GM18505 (cell line): ENCODE measurements at regions not wholly inside any gene's neighbourhood (a gene's known extent, or its start where the extent isn't known, plus 50 kb on each side); places are given as distances from the start of the nearest gene placed in this dataset.

Experiments
- ATAC-seq: cut with Tn5 transposase; IDR thresholded peaks from one replicate; pipeline ENCODE4 v1.9.1; 2021; ENCODE audit not compliant: unreplicated experiment
- POLR2A ChIP-seq: IDR thresholded peaks from 4 replicates; pipeline ENCODE4 v1.6.1; 2011; ENCODE audit warnings: borderline replicate concordance; ENCODE audit not compliant: insufficient read depth, insufficient read length; ENCODE audit errors: extremely low read depth

DNA sequence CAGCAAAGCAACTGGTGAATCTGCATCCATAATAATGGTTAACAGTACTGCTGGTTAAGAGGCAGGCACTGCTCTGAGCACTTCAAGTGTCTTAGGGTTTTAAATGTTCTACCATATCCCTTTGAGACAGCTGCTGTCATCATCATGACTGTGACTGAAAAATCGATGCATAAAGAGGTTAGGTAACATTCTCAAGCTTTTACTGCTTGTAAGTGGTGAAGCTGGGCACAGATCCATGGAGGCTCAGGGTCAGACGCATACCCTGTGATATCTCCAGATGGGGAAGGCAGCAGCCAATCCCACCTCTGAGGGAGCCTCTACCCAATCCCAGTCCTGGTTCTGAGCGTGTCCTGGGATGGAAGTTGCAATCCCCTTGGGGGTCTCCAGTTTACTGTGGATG lies 57.6 kb upstream of the SOX9 start:
- TF ChIP-seq POLR2A = no peak
- ATAC-seq = no peak

- TF ChIP-seq POLR2A = no peak
- ATAC-seq = no peak
Observed at GRCh38 chr17:72063756-72064450, 56.9 kb upstream of the SOX9 start.

DNA sequence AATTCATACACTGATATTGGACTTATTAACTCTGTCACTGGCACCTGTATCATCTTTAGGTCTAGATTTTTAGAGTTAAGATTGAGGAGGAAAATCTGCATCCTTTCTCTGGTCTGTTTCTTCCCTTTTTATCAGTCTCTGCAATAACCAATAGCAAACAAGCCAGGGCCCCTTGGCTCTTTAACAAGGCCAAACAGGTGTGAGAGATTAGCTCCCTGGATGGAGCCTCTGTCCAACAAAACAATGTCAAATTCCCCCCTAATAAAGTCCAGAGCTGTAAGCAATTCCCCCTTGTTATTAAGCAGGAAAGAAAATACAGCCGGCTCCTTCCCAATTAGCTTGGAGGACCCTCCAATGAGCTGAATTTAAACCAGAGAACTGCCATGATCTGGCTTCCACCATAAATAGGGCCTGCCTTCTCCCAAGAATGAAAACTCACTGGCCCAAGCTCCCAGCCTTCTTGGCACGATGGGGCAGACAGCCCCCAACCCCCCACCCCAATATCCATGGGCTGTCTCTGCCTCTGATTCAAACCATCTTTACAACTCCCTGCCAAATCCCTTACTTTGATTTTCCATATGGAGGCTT lies 56.1 kb upstream of the SOX9 start:
- no peak for ATAC-seq
- no peak for TF ChIP-seq POLR2A

DNA sequence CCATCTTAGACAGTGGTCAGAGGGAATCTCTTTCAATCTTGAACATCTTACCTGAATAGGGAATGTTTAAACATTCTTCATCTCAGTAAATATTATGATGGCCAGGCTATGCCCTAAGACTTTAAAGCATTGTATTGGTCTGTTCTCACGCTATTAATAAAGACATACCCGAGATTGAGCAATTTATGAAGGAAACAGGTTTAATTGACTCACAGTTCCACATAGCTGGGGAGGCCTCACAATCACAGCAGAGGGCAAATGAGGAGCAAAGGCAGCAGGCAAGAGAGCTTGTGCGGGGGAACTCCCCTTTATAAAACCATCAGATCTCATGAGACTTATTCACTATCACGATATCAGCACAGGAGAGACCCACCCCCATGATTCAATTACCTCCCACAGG lies 55.3 kb upstream of the SOX9 start:
- TF ChIP-seq POLR2A = no peak
- ATAC-seq = no peak

GRCh38 chr17:72068643-72069042 lies 52.2 kb upstream of the SOX9 start:
- TF ChIP-seq POLR2A = no peak
- ATAC-seq = no peak

DNA sequence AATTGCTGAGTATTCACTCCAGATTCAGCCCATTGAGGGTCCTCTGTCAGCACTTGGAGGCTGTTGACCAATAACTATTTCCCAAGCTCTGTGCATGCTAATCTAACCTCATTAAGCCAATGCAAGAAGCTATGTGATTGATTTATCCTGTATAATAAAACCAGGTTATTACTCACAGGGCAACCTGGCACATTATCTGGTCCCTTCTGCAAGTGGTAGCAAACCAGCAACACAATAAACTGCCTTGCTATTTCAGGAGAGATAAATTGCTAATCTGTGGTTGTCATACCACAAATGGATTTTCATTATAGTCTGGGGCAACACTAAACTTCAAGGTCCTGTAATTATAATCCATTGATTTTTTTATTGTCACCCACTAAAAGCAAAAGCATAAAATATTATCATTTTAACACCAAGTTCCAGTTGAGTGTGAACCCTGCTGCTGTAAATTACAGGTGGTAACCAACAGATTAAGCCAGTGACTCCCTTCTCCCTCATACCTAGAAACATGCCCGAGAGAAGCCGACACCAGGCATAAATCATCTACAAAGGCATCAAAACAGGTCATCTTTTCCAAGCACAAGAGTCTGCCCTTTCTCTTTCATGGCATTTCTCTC lies 51.1 kb upstream of the SOX9 start:
- no peak for TF ChIP-seq POLR2A
- no peak for ATAC-seq
